GM10248 (cell line): ENCODE measurements at regions not wholly inside any gene's neighbourhood (a gene's known extent, or its start where the extent isn't known, plus 50 kb on each side); places are given as distances from the start of the nearest gene placed in this dataset.
"Not testable (repeated sequence)": the region's sequence is repeated elsewhere in the genome, so short reads cannot be mapped to it uniquely, and the experiment has no call there.

ENCODE experiments used
- CTCF ChIA-PET: fragments of 300-600 bp; sonication (Branson Sonifier 250); formaldehyde crosslinking; extraction: SDS; loops from one replicate; lab custom pipeline; 2021; ENCODE audit warnings: antibody characterized with exemption; lab: Yijun Ruan, JAX
- POLR2A ChIA-PET: fragments of 350-650 bp; sonication (Branson Sonifier 250); formaldehyde crosslinking; extraction: SDS; loops from one replicate; lab custom pipeline; 2020; ENCODE audit warnings: antibody characterized with exemption; lab: Yijun Ruan, JAX
- DNase-seq: peaks from one replicate; pipeline ENCODE4 v3.0.0; 2012; ENCODE audit errors: extremely low spot score
- CTCF ChIP-seq: IDR thresholded peaks from 2 replicates; pipeline ENCODE4 v1.5.1; 2012; ENCODE audit warnings: mild to moderate bottlenecking, low read depth; ENCODE audit errors: extremely low read depth, missing control alignments, control extremely low read depth

GRCh38 chr18:40249390-40250080 lies 1705.5 kb upstream of the PIK3C3 start:
- no peak for DNase-seq
- no peak for TF ChIP-seq CTCF

GRCh38 chr18:40245612-40246011 lies 1709.4 kb upstream of the PIK3C3 start:
- DNase-seq, CTCF ChIA-PET, POLR2A ChIA-PET: not testable (repeated sequence)

More at GRCh38 chr18:40249390-40250080, 1705.5 kb upstream of the PIK3C3 start:
- POLR2A ChIA-PET, result no interaction called here
- CTCF ChIA-PET, result no interaction called here

DNA sequence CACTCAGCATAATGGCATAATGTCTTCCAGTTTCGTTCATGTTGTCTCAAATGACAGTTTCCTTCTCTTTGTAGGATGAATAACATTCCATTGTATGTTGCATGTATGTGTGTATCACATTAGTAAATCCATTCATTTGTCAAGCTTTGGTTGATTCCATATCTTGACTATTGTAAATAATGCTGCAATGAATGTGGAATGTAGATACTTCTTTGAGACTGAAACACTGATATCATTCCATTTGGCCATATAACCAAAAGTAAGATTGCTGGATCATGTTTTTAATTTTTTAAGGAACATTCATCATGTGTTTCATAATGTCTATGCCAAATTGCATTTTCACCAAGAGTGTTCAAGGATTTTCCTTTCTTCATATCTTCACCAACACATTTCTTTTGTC lies 1711.4 kb upstream of the PIK3C3 start:
- ChIA-PET CTCF (no interaction called here), POLR2A (no interaction called here)
- no peak for DNase-seq
- TF ChIP-seq CTCF, result no peak

- ChIA-PET CTCF (interaction anchor here (1.3 kb wide), 1 partner anchor 30 kb away, joined by 4 read pairs; no protein-coding TSS in a partner anchor), POLR2A (no interaction called here)
- DNase-seq, result no peak
- no peak for TF ChIP-seq CTCF
Observed at GRCh38 chr18:40235836-40236235, 1719.2 kb upstream of the PIK3C3 start.

DNA sequence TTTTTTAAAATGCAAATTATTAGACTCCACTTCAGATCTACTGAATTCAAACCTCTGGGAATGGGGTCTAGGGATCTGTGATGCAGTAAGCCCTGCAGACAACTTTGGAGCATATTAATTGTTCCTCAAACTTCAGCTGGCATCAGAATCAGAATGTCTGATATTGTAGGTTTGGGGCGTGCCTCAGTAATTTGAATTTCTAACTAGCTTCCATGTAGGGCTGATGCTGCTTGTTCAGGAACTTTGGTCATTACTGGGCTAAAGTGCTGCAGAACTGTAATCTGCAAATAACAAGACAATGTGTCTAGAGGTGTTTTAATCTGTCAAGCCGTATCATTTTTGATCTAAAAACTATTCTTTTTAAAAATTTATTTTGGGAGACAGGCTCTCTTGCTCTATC lies 1719.7 kb upstream of the PIK3C3 start:
- ChIA-PET POLR2A (no interaction called here), CTCF (interaction anchor here (1.3 kb wide), 1 partner anchor 30 kb away, joined by 4 read pairs; no protein-coding TSS in a partner anchor)
- TF ChIP-seq CTCF, result no peak
- DNase-seq, result no peak

DNA sequence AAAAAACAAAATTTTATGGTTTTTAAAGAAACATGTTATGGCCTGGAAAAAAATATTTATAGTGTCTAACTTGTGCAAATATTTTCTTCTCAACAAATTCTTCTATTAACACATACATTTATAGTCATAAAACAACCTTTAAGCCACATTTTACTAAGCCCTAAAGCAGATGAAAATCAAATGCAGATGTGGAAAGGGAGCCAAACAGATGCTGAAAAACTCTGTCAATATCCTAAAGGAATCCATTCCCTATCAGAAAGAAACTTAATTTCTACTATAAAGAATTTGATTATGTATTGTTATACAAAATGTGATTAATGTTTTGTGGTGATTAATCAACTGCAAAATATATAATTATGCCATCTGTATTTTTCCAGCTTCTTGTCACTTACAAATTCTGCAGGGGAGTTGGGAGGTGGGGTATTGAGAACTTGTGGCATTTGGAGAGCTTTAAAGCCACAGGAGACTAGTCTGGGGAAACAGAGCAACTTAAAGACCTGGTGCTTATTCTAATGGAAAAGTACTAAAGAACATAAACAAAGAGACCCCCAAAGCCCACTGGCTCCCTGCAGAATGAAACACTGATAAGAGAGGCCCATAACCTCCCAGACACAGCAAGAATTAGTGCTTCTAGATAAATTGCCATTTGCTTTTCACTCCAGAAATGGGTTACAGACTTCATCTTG lies 1721.0 kb upstream of the PIK3C3 start:
- ChIA-PET CTCF (no interaction called here), POLR2A (no interaction called here)
- no peak for DNase-seq
- TF ChIP-seq CTCF, result no peak

DNA sequence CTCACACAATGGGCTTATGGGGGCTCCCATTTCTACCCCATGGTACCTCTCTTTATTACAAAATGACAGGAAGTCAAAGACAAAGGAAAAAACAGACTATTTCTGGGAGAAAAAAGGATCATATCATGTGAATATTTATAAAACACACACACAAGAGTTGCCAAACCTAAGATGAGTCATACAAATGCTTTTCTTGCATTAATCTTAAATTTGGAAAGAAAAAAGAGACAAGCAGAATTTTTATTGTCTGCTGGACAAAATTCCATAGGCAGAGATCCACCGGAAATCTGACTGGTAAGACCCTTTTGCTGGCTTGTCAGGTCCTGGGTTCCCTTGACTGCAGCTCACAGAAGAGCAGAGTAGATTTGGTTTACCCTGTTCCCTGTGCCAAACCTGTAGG lies 1732.3 kb upstream of the PIK3C3 start:
- no peak for TF ChIP-seq CTCF
- CTCF ChIA-PET, result no interaction called here
- DNase-seq, result no peak
- POLR2A ChIA-PET, result no interaction called here
